Stimulated activated CD4-positive, alpha-beta T cell treated with anti-CD3 and anti-CD28 coated beads, Interleukin-15, amount 100 ng/mL, for 1 hour (primary cell): ENCODE measurements at regions not wholly inside any gene's neighbourhood (a gene's known extent, or its start where the extent isn't known, plus 50 kb on each side); places are given as distances from the start of the nearest gene placed in this dataset.

Experiments
- DNase-seq, 2 donors: peaks; one replicate each; pipeline ENCODE4 v3.0.0-alpha.2; 2020; ENCODE audit warnings: low read depth in 1 of 2, low spot score in 1 of 2

GRCh38 chr17:33403194-33403593, 110.1 kb upstream of the ASIC2 start:
- no peak for DNase-seq

- DNase-seq, result no peak
These were observed 111.2 kb upstream of the ASIC2 start for GRCh38 chr17:33404070-33404819.

- DNase-seq, result no peak
These were observed 123.0 kb upstream of the ASIC2 start for GRCh38 chr17:33416131-33416530.

- DNase-seq, result no peak
These were observed 128.8 kb upstream of the ASIC2 start for GRCh38 chr17:33421933-33422332.

- DNase-seq, result no peak
These were observed 140.5 kb upstream of the ASIC2 start for GRCh38 chr17:33433581-33433980.

- DNase-seq, result no peak
These were observed 141.7 kb upstream of the ASIC2 start for GRCh38 chr17:33434841-33435240.

- no peak for DNase-seq
These were observed 142.7 kb upstream of the ASIC2 start for GRCh38 chr17:33435721-33436301.

- no peak for DNase-seq
These were observed 143.2 kb upstream of the ASIC2 start for GRCh38 chr17:33436321-33436720.

GRCh38 chr17:33438139-33438538, 145.0 kb upstream of the ASIC2 start:
- DNase-seq, result no peak

GRCh38 chr17:33438578-33438977, 145.5 kb upstream of the ASIC2 start:
- DNase-seq, result no peak

GRCh38 chr17:33442320-33442719, 149.2 kb upstream of the ASIC2 start:
- DNase-seq, result no peak

GRCh38 chr17:33444731-33445130, 151.6 kb upstream of the ASIC2 start:
- DNase-seq, result no peak

GRCh38 chr17:33447090-33447489, 154.0 kb upstream of the ASIC2 start:
- DNase-seq, result no peak

- DNase-seq, result no peak
These were observed 158.1 kb upstream of the ASIC2 start for GRCh38 chr17:33451221-33451620.

GRCh38 chr17:33457477-33457876, 164.4 kb upstream of the ASIC2 start:
- no peak for DNase-seq

GRCh38 chr17:33459078-33459940, 166.2 kb upstream of the ASIC2 start:
- DNase-seq, result no peak

- DNase-seq, result no peak
These were observed 167.8 kb upstream of the ASIC2 start for GRCh38 chr17:33460781-33461450.

- no peak for DNase-seq
These were observed 170.8 kb upstream of the ASIC2 start for GRCh38 chr17:33463887-33464286.

- DNase-seq, result no peak
These were observed 171.7 kb upstream of the ASIC2 start for GRCh38 chr17:33464669-33465280.

GRCh38 chr17:33469421-33469820, 176.3 kb upstream of the ASIC2 start:
- no peak for DNase-seq

GRCh38 chr17:33469911-33470310, 176.8 kb upstream of the ASIC2 start:
- no peak for DNase-seq
